Activated naive CD8-positive, alpha-beta T cell treated with anti-CD3 and anti-CD28 coated beads, Interleukin-2, amount 50 U/mL, for 24 hours (primary cell): ENCODE measurements at regions not wholly inside any gene's neighbourhood (a gene's known extent, or its start where the extent isn't known, plus 50 kb on each side); places are given as distances from the start of the nearest gene placed in this dataset.
"Not testable (repeated sequence)": the region's sequence is repeated elsewhere in the genome, so short reads cannot be mapped to it uniquely, and the experiment has no call there.

Experiments used
- ATAC-seq: fragments of 150-1000 bp; cut with Tn5 transposase; one replicate; pipeline ENCODE4 v1.10.0; 2021
- DNase-seq: peaks from one replicate; pipeline ENCODE4 v3.0.0; 2021
- H3K27ac Mint-ChIP-seq: one replicate; pipeline ENCODE4 v1.8.0; 2021; ENCODE audit warnings: mild to moderate bottlenecking, mixed read lengths
- H3K27me3 Mint-ChIP-seq: one replicate; pipeline ENCODE4 v1.8.0; 2021; ENCODE audit warnings: mixed read lengths
- H3K36me3 Mint-ChIP-seq: one replicate; pipeline ENCODE4 v1.8.0; 2021; ENCODE audit warnings: low read depth, mixed read lengths
- H3K4me1 Mint-ChIP-seq: one replicate; pipeline ENCODE4 v1.8.0; 2021; ENCODE audit warnings: mixed read lengths
- H3K4me3 Mint-ChIP-seq: one replicate; pipeline ENCODE4 v1.8.0; 2021; ENCODE audit warnings: mild to moderate bottlenecking, moderate library complexity, mixed read lengths
- H3K9me3 Mint-ChIP-seq: one replicate; pipeline ENCODE4 v1.8.0; 2021; ENCODE audit warnings: mixed read lengths

DNA sequence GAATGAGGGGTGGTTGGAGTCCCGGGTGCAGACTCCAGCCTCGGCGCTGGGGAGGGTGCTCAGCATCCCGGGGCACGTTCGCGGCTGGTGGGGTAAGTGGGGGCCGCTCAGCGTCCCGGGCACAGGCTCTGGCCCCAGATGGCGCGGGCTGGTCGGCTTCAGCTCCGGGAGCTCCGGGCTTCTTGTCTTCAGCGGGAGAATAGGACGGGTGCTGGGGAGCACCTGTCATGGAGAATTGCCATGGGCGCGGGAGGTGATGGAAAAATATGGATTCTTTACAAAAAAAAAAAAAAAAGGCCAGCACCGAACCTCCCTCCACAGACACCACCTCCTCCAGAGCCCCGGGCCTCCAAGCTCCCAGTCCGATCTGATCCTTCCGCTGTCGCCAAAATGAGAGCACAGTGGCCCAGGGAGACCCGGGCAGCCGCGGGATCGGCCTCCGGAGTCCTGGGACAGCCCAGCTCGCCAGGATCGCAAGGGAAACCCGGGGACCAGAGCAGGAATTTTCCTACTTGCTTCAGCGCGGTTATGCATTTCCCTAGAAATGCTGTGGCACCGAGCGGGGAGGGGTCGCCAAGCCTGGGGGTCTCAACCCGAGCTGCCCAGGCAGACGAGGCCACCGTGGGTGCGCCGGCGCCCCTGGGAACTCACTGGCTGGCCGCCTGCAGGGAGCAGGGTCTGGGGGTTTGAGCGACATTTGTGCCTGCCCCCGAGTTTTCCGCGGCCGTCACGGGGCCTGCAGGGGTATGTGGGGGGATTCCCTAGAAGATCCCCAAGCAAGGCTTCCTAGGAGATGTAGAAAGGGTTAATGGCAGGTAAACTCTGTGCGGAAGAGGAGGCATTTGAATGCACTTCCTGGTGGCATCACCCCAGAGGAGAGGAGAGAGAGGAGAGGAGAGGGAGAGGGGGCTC is 1336.9 kb downstream of the BRD1 start:
- peaks cover 60% of the 10 kb centered on the region for H3K27me3 Mint-ChIP-seq
- no peaks in the 10 kb centered on the region for H3K36me3 Mint-ChIP-seq

DNA sequence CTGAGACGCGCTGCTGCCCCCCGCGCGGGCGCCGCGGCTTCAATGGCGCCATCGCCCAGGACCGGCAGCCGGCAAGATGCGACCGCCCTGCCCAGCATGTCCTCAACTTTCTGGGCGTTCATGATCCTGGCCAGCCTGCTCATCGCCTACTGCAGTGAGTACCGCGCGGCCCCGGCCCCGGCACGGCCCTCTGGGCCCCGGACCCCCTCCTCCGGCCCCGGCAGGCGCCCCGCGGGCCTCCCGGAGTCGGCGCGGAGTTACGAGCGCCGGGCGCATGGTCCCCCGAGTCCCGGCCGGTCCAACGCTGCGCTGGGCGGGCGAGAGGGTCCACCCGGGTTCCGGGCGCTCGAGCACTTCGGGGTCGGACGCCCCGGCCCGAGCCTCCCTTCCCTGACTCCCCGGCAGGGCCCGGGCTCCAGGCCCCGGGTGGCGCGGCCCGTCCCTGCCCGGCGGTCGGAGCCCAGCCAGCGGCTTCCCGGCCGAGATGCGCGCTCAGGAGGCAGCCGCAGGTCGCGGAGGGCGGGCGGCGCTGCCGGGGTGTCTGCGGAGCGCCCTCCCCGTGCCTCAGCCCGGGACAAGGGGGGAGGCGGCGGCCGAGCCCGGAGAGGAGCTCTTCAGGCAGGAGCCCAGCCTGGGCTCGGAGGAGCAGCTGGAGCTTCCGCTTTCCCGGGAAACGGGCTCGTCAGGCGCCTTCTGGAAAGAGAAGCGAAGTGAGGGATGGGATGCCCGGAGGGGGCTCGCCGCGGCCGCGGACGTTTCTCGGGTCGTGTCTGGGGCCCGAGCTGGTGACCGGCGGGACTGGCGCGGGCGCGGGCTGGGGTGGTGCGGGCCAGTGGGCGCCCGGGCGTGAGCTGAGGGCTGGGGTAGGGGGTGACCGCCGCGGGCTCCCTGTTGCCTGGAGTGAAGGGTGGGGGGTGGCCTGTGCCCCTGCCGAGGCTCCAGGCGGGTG is 1337.8 kb downstream of the BRD1 start:
- Mint-ChIP-seq H3K27me3 (peaks cover 60% of the 10 kb centered on the region), H3K36me3 (no peaks in the 10 kb centered on the region), H3K27ac (no peak overlapping the region), H3K4me3 (no peak overlapping the region), H3K9me3 (no peaks in the 10 kb centered on the region), H3K4me1 (no peaks in the 10 kb centered on the region)
- DNase-seq: no peak
- no peak for ATAC-seq

More for the DNA sequence above, 1336.9 kb downstream of the BRD1 start:
- Mint-ChIP-seq H3K4me1 (no peaks in the 10 kb centered on the region), H3K4me3 (no peak overlapping the region), H3K27ac (no peak overlapping the region), H3K9me3 (no peaks in the 10 kb centered on the region)
- DNase-seq (no peak), ATAC-seq (no peak)

DNA sequence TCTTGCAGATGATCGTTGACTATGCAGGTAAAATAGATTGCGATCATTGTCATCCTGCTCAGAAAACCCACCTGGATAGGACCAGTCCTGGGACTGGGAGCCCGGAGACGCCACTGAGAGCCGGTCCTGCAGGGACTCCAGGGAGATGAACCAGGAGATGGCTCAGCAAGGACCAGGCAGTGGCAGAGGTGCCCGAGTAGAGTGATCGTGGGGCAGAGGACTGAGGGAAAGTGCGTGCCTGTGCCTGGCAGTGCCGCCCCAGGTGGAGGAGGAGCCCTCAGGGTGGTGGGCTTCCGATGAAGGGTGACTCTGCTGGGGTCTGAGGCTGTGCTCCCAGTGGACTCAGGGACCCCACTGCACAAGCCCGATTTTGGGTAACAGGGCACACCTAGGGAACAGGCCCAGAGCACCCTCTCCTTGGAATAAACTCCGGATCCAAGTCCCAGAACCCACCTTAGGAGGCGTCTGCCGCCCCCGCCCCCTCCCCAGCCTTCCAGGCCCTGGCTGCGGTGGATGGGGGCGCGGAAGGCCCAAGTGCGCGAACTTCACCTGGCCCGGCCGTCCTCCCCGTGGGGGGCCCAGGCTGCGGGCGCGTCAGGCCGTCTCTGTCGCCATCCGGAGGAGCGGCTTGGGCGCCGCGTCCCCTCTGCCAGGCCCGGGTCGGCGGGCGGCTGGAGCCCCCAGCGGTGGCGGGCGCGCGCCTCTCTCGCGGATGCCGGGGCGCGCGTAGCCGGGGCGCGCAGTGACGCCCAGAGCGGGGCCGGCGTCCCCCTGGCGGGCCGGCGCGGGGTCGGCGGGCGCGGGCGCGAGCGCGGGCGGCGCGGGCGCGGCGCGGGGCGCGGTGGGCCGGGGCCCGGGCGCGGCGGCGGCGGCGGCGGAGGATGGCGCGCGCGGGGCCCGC is 1338.8 kb downstream of the BRD1 start:
- no peak overlapping the region for H3K4me3 Mint-ChIP-seq
- H3K4me1 Mint-ChIP-seq: no peaks in the 10 kb centered on the region
- H3K36me3 Mint-ChIP-seq: no peaks in the 10 kb centered on the region

DNA sequence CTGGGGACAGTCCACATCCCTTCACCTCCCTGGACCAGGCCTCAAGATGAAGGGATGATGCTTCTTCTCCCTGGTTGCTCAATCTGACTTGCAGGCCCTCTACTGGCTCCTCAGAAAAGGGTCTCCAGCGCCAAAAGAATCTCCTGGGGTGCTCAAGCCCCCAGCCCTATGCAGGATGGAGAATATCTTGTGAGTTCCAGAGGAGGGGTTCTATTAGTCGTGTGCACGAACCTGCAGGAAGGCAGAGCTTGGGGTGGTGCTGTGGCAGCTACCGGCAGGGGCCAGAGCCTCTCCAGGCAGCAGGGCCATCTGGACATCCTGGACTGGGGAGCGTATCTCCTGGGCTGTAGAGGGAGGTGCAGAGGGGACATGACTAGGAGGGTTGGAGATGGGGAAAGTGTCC is 1339.5 kb downstream of the BRD1 start:
- no peak for ATAC-seq
- Mint-ChIP-seq H3K27me3 (peaks cover 57% of the 10 kb centered on the region), H3K27ac (no peak overlapping the region), H3K4me1 (no peaks in the 10 kb centered on the region), H3K9me3 (no peaks in the 10 kb centered on the region), H3K4me3 (no peak overlapping the region), H3K36me3 (no peaks in the 10 kb centered on the region)
- DNase-seq: no peak

More for the DNA sequence above, 1338.8 kb downstream of the BRD1 start:
- Mint-ChIP-seq H3K9me3 (no peaks in the 10 kb centered on the region), H3K27ac (no peak overlapping the region), H3K27me3 (peaks cover 57% of the 10 kb centered on the region)
- no peak for ATAC-seq
- DNase-seq: no peak

DNA sequence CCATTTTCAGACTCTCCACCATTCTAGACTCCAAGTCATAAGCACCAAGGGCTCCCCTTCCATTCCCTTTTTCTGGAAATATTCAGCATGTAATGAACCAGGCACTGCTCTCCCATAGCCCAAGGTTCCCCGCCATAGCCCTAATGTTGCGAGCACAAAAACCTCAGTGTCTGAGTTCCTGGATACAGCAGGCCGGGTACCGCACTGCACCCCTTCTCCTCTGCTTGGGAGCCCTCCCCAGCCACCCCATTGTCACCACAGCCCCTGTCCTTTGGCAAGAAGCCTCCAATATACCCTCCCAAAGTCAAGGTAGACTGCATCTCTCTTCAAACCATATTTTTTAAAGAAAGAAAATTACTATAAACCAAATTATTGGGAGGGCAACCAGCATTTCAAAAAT is 1341.1 kb downstream of the BRD1 start:
- Mint-ChIP-seq H3K27ac (no peak overlapping the region), H3K36me3 (no peaks in the 10 kb centered on the region), H3K4me1 (no peaks in the 10 kb centered on the region), H3K27me3 (peaks cover 42% of the 10 kb centered on the region), H3K4me3 (no peak overlapping the region), H3K9me3 (peaks cover 4% of the 10 kb centered on the region)
- no peak for ATAC-seq
- DNase-seq: no peak

DNA sequence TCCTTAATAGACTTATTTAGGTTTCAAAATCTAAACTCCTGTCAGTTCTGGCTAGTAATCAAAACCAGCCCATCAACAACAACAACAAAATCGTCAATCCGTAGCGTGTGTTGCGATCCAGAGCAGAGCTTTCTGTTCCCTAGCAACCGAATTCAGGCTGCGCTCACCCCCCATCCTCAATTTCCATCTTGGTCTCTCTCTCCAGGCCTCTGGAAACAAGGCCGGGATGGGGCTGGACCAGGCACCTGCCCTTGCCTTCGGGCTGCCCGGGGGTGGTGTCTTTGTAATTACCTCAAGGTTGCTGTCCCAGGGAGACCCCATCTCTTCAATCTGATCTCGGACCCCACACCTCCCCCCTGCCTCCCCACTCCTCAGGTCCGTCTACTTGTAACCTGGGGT is 1341.5 kb downstream of the BRD1 start:
- H3K4me1 Mint-ChIP-seq: no peaks in the 10 kb centered on the region
- no peak overlapping the region for H3K4me3 Mint-ChIP-seq
- no peaks in the 10 kb centered on the region for H3K36me3 Mint-ChIP-seq
- H3K27me3 Mint-ChIP-seq: peaks cover 38% of the 10 kb centered on the region
- H3K9me3 Mint-ChIP-seq: peaks cover 4% of the 10 kb centered on the region
- DNase-seq (no peak), ATAC-seq (no peak)
- no peak overlapping the region for H3K27ac Mint-ChIP-seq

DNA sequence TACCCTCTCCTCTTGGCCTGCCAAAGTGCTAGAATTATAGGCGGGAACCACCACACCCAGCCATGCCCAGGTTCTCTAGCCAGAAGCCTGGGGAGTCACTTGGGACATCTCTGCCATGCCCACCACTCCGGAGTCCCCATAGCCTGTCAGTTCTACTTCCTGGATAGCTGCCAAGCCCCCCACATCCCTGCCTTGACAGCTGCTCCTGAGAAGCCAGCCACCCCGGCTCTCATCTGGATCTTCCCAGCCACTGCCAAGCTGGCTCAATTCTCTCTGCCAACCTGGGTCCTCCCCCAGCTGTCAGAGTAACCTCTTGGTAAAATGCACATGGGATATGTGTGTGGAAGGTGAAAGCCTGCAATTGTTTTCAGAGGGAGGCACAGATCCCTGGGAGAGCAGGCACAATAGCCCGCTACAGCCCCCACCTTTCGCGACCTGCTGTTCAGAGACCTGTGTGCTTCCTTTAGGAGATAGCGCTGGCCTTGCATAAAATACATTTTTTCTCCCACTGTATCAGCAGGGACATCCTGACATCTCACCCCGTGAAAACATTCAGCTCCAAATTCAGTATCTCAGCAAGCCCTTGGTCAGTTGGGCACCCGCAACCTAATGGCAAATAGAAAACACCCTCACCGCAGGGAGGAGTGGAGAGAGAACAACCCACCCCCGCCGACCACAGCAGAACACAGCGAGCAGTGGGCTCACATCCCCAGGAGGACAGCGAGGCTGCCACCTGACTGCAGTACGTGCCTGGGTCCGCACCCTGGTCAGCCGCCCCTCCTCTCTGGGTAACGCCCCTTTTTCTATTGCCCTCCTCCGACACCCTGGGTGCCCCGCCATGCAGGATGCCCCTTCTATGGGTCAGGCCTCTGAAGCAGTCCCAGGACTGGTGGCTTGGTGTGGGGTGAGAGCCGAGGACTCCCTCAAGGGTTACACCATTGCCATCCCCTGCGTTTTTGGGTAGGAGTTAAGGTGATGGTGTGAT is 1342.2 kb downstream of the BRD1 start:
- peaks cover 32% of the 10 kb centered on the region for H3K27me3 Mint-ChIP-seq
- peaks cover 4% of the 10 kb centered on the region for H3K9me3 Mint-ChIP-seq
- DNase-seq (no peak), ATAC-seq (no peak)
- H3K36me3 Mint-ChIP-seq: no peaks in the 10 kb centered on the region
- no peak overlapping the region for H3K27ac Mint-ChIP-seq
- no peak overlapping the region for H3K4me3 Mint-ChIP-seq
- no peaks in the 10 kb centered on the region for H3K4me1 Mint-ChIP-seq

DNA sequence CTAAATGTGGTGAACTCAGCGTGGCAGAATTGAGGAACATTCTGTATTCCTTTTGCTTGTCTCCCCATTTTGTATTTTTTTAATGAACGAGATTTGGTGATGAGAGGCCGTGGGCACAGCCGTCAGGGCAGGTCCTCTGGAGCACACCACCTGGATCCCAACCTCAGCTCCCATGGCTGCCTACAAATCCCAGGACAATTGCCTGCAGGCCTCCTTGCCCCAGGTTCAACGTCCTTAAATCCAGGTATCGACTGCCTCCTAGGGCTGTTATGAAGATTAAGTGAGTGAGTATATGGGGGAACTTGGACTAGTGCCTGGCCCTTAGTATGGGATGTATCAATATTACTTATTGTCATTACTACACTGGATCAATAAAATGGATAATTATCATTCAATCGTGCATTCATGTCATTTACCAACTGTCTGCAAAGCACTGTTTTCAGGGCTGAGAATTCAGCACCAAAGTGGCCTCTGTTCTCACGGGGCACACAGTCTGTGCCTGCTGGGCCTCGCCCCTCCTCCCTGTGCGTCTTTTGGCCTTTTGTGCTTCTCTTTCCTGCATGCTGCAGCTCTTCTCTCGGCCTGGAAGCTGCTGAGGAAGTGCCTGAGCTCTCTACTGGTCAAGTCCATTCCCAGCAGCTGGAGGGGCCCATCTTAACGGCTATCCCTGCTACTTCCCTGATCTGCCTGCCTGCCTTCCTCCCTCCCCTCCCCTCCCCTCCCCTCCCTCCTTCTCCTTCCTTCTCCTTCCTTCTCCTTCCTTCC is 1343.7 kb downstream of the BRD1 start:
- Mint-ChIP-seq H3K36me3 (no peaks in the 10 kb centered on the region), H3K9me3 (peaks cover 4% of the 10 kb centered on the region), H3K27me3 (peaks cover 31% of the 10 kb centered on the region), H3K27ac (no peak overlapping the region), H3K4me1 (no peaks in the 10 kb centered on the region), H3K4me3 (no peak overlapping the region)
- no peak for ATAC-seq
- DNase-seq: no peak

DNA sequence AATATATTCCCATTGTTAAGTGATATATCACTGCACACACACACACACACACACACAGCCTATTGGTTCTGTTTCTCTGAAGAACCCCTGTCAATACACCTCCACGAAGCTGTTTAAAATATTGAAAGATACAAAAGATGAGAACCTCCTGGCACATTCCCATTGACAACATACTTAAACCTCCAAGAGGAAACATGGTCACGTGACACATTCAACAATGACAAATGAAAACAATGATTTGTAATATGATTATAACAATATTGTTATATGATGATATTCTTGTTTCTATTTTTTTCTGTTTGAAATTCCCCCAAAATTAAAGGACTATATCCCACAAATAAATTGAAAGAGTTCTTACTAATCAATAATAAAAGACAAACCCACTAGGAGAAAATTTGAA is 1344.9 kb downstream of the BRD1 start:
- Mint-ChIP-seq H3K27ac (no peak overlapping the region), H3K27me3 (peaks cover 20% of the 10 kb centered on the region), H3K4me3 (no peak overlapping the region), H3K4me1 (no peaks in the 10 kb centered on the region), H3K36me3 (no peaks in the 10 kb centered on the region), H3K9me3 (peaks cover 4% of the 10 kb centered on the region)
- no peak for ATAC-seq
- no peak for DNase-seq

DNA sequence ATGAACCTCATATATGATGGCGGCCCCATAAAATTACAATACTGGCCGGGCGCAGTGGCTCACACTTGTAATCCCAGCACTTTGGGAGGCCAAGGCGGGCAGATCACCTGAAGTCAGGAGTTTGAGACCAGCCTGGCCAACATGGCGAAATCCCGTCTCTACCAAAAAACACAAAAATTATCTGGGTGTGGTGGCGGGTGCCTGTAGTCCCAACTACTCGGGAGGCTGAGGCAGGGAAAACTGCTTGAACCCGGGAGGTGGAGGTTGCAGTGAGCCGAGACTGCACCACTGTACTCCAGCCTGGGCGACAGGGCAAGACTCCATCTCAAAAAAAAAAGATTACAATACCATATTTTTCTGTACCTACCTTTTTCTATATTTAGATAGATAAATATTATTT is 1345.5 kb downstream of the BRD1 start:
- H3K27me3 Mint-ChIP-seq: peaks cover 15% of the 10 kb centered on the region
- H3K9me3 Mint-ChIP-seq, H3K27ac Mint-ChIP-seq, ATAC-seq, H3K4me1 Mint-ChIP-seq, H3K36me3 Mint-ChIP-seq, H3K4me3 Mint-ChIP-seq, DNase-seq: not testable (repeated sequence)

DNA sequence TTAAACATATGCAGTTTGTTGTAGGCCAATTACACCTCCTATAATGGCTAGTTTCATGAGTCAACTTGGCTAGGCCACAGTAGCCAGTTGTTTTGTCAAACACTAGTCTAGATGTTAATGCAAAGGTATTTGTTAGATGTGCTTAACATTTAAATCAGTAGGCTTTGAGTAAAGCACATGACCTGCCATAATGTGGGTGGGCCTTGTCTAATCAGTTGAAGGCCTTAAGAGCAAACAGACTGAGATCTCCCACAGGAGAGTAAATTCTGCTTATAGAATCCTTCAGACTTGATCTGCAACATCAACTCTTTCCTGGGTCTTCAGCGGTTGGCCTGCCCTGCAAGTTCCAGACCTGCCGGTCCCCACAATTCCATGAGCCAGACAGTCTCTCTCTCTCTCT is 1345.9 kb downstream of the BRD1 start:
- H3K27ac Mint-ChIP-seq: no peak overlapping the region

DNA sequence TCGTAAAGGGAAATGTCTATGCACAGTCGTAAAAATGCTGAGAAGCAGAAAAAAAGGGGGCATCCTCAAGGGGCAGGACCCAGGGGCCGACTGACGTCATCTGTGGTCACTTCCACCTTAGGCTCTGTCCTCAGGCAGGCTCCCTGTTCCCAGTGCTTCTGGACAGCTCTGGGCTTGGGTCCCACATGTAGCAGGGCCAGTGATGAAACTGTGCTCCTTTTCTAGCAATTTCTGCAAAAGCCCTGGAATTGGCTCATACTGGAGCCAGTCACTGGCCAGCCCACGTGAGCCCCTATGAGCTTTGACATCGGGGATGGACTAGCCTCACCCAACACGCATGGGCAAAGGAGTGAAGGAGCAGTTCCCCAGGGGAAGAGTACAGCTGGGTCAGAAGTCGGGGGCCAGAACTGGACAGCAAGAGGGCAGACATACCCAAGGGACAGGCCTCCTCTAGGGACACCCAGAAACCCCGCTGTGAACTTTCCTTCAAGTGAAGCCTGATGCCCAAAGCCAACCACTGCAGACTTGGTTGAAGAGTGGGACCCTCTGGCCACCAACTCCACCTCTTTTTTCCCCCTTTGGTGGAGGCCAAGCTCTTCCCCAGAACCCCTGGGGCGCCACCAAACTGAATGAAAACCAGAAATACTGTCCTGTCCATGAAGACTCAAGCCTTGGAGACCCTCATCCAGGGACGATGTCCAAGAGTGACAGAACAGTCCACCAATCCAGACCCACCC is 1349.0 kb downstream of the BRD1 start:
- no peaks in the 10 kb centered on the region for H3K4me1 Mint-ChIP-seq

More for the DNA sequence above, 1345.9 kb downstream of the BRD1 start:
- Mint-ChIP-seq H3K36me3 (no peaks in the 10 kb centered on the region), H3K4me3 (no peak overlapping the region), H3K9me3 (peaks cover 4% of the 10 kb centered on the region), H3K4me1 (no peaks in the 10 kb centered on the region), H3K27me3 (peaks cover 12% of the 10 kb centered on the region)
- ATAC-seq: no peak
- DNase-seq: no peak

More for the DNA sequence above, 1349.0 kb downstream of the BRD1 start:
- H3K4me3 Mint-ChIP-seq: no peak overlapping the region
- no peak overlapping the region for H3K27ac Mint-ChIP-seq
- DNase-seq: no peak
- no peaks in the 10 kb centered on the region for H3K36me3 Mint-ChIP-seq
- no peak for ATAC-seq
- peaks cover 4% of the 10 kb centered on the region for H3K9me3 Mint-ChIP-seq
- no peaks in the 10 kb centered on the region for H3K27me3 Mint-ChIP-seq
